PC-3 (cell line): ENCODE measurements at regions not wholly inside any gene's neighbourhood (a gene's known extent, or its start where the extent isn't known, plus 50 kb on each side); places are given as distances from the start of the nearest gene placed in this dataset.

ENCODE experiments used
- ATAC-seq: fragments of 200-7000 bp; cut with Tn5 transposase; 2 replicates; pipeline ENCODE4 v1.9.1; 2020; ENCODE audit warnings: mild to moderate bottlenecking, moderate library complexity
- BruUV-seq: library from RNA; stranded (reverse); fragments of 400-500 nt; replicated peaks from 2 replicates; lab custom pipeline; 2021; lab: Mats Ljungman, UMichigan
- CTCF ChIA-PET: fragments of 300-600 bp; sonication (Branson Sonifier 250); formaldehyde crosslinking; loops from one replicate; lab custom pipeline; 2022; ENCODE audit warnings: antibody characterized with exemption; lab: Charles Lee
- POLR2A ChIA-PET: fragments of 300-600 bp; sonication (Branson Sonifier 250); formaldehyde crosslinking; loops from one replicate; lab custom pipeline; 2022; ENCODE audit warnings: antibody characterized with exemption; ENCODE audit not compliant: unreplicated experiment; lab: Charles Lee
- DNase-seq: peaks from one replicate; pipeline ENCODE4 v3.0.0-alpha.2; 2015
- H2AFZ ChIP-seq: fragments of 300-600 bp; sonication (generic); 2 replicates; pipeline ENCODE4 v1.6.0; 2016; ENCODE audit warnings: antibody characterized with exemption, low read length
- H3F3A ChIP-seq: fragments of 300-600 bp; sonication (generic); one replicate; pipeline ENCODE4 v1.6.0; 2017; ENCODE audit warnings: antibody characterized with exemption, low read length, control low read depth, mild to moderate bottlenecking; ENCODE audit not compliant: unreplicated experiment
- H3K27ac ChIP-seq: fragments of 300-600 bp; sonication (generic); 2 replicates; pipeline ENCODE4 v1.5.1; 2016; ENCODE audit warnings: mild to moderate bottlenecking, low read length
- H3K27me3 ChIP-seq: fragments of 300-600 bp; sonication (generic); 2 replicates; pipeline ENCODE4 v1.6.1; 2016; ENCODE audit warnings: low read length, mixed read lengths
- H3K36me3 ChIP-seq: fragments of 300-600 bp; sonication (generic); 2 replicates; pipeline ENCODE4 v1.6.1; 2016; ENCODE audit warnings: low read depth, mixed run types, low read length, mixed read lengths
- H3K4me1 ChIP-seq: fragments of 300-600 bp; sonication (generic); 2 replicates; pipeline ENCODE4 v1.5.1; 2016; ENCODE audit warnings: low read length; ENCODE audit not compliant: insufficient read depth
- H3K4me2 ChIP-seq: fragments of 300-600 bp; sonication (generic); 2 replicates; pipeline ENCODE4 v1.6.0; 2016; ENCODE audit warnings: low read length
- H3K4me3 ChIP-seq: fragments of 300-600 bp; sonication (generic); 2 replicates; pipeline ENCODE4 v1.5.1; 2016; ENCODE audit warnings: mild to moderate bottlenecking, low read length, mixed read lengths
- H3K79me2 ChIP-seq: fragments of 300-600 bp; sonication (generic); 2 replicates; pipeline ENCODE4 v1.6.1; 2017; ENCODE audit warnings: low read length, mixed read lengths
- H3K9ac ChIP-seq: fragments of 300-600 bp; sonication (generic); 2 replicates; pipeline ENCODE4 v1.6.0; 2016; ENCODE audit warnings: mild to moderate bottlenecking, low read length
- H3K9me2 ChIP-seq: fragments of 300-600 bp; sonication (generic); replicated peaks from 2 replicates; pipeline ENCODE4 v1.6.1; 2016; ENCODE audit warnings: mixed run types, low read length, mixed read lengths
- H3K9me3 ChIP-seq: fragments of 300-600 bp; sonication (generic); 2 replicates; pipeline ENCODE4 v1.6.1; 2016; ENCODE audit warnings: low read length, mixed read lengths
- H4K20me1 ChIP-seq: fragments of 300-600 bp; sonication (generic); 2 replicates; pipeline ENCODE4 v1.6.1; 2016; ENCODE audit warnings: low read length, mixed read lengths
- EZH2 ChIP-seq: fragments of 300-600 bp; sonication (generic); IDR thresholded peaks from one replicate; pipeline ENCODE4 v1.6.1; 2017; ENCODE audit warnings: antibody characterized with exemption, mild to moderate bottlenecking, low read length; ENCODE audit not compliant: unreplicated experiment
- EZH2phosphoT487 ChIP-seq: fragments of 300-600 bp; sonication (generic); IDR thresholded peaks from 2 replicates; pipeline ENCODE4 v1.6.1; 2018; ENCODE audit warnings: mild to moderate bottlenecking, antibody characterized with exemption, low read length, borderline replicate concordance
- intact Hi-C: fragments of 100-400 bp; cut with micrococcal nuclease; formaldehyde crosslinking; loops from 2 replicates; pipeline ENCODE4 v1.9.0; 2023
- TF ChIP-seq, protein P1 (sequence below): fragments of 300-600 bp; sonication (generic); conservative IDR thresholded peaks from 2 replicates; pipeline ENCODE4 v1.5.1; 2017; ENCODE audit warnings: antibody characterized with exemption, low read depth, mild to moderate bottlenecking, low read length

DNA sequence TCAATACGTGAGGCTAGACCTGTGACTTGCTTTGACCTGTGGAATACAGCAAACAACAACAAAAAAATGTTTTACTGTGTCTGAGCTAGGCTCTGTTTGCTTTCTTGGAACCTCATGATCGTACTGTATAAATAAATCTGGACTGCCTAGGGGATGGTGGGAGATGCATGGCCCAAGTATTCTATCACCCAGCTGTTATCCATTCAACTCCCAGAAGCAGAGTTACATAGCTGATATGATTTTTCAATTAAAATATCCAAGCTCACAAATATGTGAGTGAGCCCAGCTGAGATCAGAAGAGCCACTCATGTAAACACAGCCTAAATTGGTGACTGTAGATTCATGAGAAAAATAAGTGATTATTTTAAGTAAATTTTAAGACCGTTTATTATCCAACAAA lies 154.1 kb upstream of the THUMPD2 start:
- ChIA-PET POLR2A (no interaction called here), CTCF (interaction anchor here (1.1 kb wide), 1 partner anchor 19 kb away, joined by 3 read pairs; no protein-coding TSS in a partner anchor)
- Histone ChIP-seq H3K4me3 (no peak overlapping the region), H3K9ac (no peak overlapping the region), H3K4me2 (no peak overlapping the region), H3K27ac (no peak overlapping the region), H3K9me3 (no peaks in the 10 kb centered on the region), H3K27me3 (no peaks in the 10 kb centered on the region), H3K9me2 (no peaks in the 10 kb centered on the region), H3F3A (no peaks in the 10 kb centered on the region), H4K20me1 (no peaks in the 10 kb centered on the region), H3K36me3 (no peaks in the 10 kb centered on the region), H3K4me1 (peaks cover 11% of the 10 kb centered on the region), H2AFZ (no peak overlapping the region), H3K79me2 (no peaks in the 10 kb centered on the region)
- intact Hi-C loops: no loop called here
- ATAC-seq: no peak
- no peak for DNase-seq
- no TSS peak for BruUV-seq
- no peak for TF ChIP-seq EZH2
- TF ChIP-seq, protein P1, sequence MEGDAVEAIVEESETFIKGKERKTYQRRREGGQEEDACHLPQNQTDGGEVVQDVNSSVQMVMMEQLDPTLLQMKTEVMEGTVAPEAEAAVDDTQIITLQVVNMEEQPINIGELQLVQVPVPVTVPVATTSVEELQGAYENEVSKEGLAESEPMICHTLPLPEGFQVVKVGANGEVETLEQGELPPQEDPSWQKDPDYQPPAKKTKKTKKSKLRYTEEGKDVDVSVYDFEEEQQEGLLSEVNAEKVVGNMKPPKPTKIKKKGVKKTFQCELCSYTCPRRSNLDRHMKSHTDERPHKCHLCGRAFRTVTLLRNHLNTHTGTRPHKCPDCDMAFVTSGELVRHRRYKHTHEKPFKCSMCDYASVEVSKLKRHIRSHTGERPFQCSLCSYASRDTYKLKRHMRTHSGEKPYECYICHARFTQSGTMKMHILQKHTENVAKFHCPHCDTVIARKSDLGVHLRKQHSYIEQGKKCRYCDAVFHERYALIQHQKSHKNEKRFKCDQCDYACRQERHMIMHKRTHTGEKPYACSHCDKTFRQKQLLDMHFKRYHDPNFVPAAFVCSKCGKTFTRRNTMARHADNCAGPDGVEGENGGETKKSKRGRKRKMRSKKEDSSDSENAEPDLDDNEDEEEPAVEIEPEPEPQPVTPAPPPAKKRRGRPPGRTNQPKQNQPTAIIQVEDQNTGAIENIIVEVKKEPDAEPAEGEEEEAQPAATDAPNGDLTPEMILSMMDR: no peak
- no peak for TF ChIP-seq EZH2phosphoT487

DNA sequence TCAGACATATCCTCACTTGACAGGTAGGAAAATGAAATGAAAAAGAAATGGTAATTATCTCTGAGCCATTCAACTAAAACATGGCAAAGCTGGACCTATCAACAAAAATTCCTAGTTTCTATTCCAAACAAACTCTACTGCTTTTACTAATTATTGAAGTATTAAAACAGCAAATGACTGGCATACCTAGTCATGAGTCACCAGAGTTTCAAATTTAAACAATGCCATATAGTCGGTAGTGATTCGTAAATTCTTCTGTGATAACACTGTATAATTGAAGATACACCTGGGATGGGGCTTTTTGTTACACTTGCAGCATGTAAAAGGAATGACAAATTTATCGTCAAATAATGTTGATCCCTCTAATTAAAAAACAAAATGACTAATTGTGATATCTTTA lies 153.1 kb upstream of the THUMPD2 start:
- Histone ChIP-seq H3K9me2 (no peaks in the 10 kb centered on the region), H3K9ac (no peak overlapping the region), H3K27me3 (no peaks in the 10 kb centered on the region), H3K9me3 (no peaks in the 10 kb centered on the region), H3K4me1 (peaks cover 10% of the 10 kb centered on the region; the same call in 1 of the 2 replicates), H3K36me3 (no peaks in the 10 kb centered on the region), H2AFZ (0 out of 2 replicates have a peak overlapping the region, but pooled peaks have one; percentile 2), H3K4me3 (no peak overlapping the region), H4K20me1 (no peaks in the 10 kb centered on the region), H3F3A (no peaks in the 10 kb centered on the region), H3K79me2 (no peaks in the 10 kb centered on the region), H3K27ac (no peak overlapping the region), H3K4me2 (0 out of 2 replicates have a peak overlapping the region, but pooled peaks have one; percentile 14)
- ChIA-PET CTCF (no interaction called here), POLR2A (no interaction called here)
- no peak for TF ChIP-seq EZH2
- TF ChIP-seq, protein P1: no peak
- TF ChIP-seq EZH2phosphoT487: no peak
- BruUV-seq: no TSS peak
- peak; percentile 39 for DNase-seq
- intact Hi-C loops: no loop called here
- ATAC-seq: peak; percentile 27; the same call in 1 of the 2 replicates

DNA sequence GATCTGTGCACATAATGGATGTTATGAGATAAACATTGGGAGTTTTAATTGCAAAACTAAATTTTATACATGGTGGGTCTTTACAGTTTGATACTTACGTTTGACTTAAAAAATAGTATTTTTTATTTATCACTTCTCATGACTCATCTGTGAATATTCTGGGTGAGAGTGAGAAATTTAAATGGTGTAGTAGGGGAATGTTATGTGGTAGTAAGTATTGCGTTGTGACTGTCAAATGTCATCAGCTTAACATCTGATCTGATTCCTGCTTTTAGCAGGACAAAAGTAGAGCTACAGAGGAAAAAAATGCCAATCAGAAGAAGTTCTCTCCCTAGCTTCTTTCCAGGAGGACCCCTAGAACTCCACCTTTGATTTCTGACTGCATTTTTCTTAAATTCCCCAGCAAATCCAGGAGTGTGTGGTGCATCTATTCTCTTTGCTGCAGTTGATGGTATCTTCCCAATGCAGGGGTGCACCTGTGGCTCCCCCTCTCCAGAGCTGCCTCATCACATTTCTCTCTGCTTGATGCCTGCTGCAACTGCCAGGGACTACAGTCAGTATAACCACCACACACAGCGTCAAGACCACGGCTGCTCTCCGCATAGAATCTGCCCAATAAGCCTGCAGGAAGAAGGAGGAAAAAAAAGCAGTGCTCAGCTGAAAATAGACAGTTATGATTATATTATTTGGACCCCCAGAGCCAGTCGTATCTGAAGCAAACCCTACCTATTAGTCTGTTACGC lies 151.3 kb upstream of the THUMPD2 start:
- DNase-seq (no peak), ATAC-seq (no peak)
- peaks cover 9% of the 10 kb centered on the region; the same call in 1 of the 2 replicates for H3K4me1 ChIP-seq
- no peak overlapping the region for H3K27ac ChIP-seq
- POLR2A ChIA-PET: no interaction called here
- H3K79me2 ChIP-seq: no peaks in the 10 kb centered on the region
- BruUV-seq: no TSS peak
- H3K27me3 ChIP-seq: no peaks in the 10 kb centered on the region
- H3F3A ChIP-seq: no peaks in the 10 kb centered on the region
- no peak overlapping the region for H3K9ac ChIP-seq
- no peaks in the 10 kb centered on the region for H3K9me2 ChIP-seq
- H4K20me1 ChIP-seq: no peaks in the 10 kb centered on the region
- H3K9me3 ChIP-seq: no peaks in the 10 kb centered on the region
- TF ChIP-seq EZH2phosphoT487 (no peak), EZH2 (no peak)
- TF ChIP-seq, protein P1: no peak
- H3K36me3 ChIP-seq: no peaks in the 10 kb centered on the region
- no peak overlapping the region for H3K4me2 ChIP-seq
- intact Hi-C loops: no loop called here
- H3K4me3 ChIP-seq: no peak overlapping the region
- H2AFZ ChIP-seq: no peak overlapping the region
- CTCF ChIA-PET: no interaction called here
